H54 (cell line): ENCODE measurements at regions not wholly inside any gene's neighbourhood (a gene's known extent, or its start where the extent isn't known, plus 50 kb on each side); places are given as distances from the start of the nearest gene placed in this dataset.

ENCODE experiments used
- DNase-seq: peaks from one replicate; pipeline ENCODE4 v3.0.0; 2011; ENCODE audit warnings: low spot score, mixed read lengths; ENCODE audit not compliant: insufficient read length
- FAIRE-seq: peaks from 3 replicates; lab custom pipeline; 2011; peaks lifted over from hg19 to GRCh38; lab: Jason Lieb, UNC
- POLR2A ChIP-seq: IDR thresholded peaks from 2 replicates; pipeline ENCODE4 v1.6.1; 2011; ENCODE audit warnings: low read depth, mild to moderate bottlenecking, low read length

- DNase-seq (no peak), FAIRE-seq (no peak)
- TF ChIP-seq POLR2A, result no peak
Observed at GRCh38 chr4:188536826-188537225, 397.6 kb downstream of the TRIML1 start.

- no peak for FAIRE-seq
- no peak for TF ChIP-seq POLR2A
- DNase-seq, result no peak
Observed at GRCh38 chr4:188550296-188550695, 411.1 kb downstream of the TRIML1 start.

GRCh38 chr4:188551156-188551555 lies 411.9 kb downstream of the TRIML1 start:
- no peak for FAIRE-seq
- no peak for TF ChIP-seq POLR2A

GRCh38 chr4:188552741-188553275 lies 413.6 kb downstream of the TRIML1 start:
- no peak for FAIRE-seq

More at GRCh38 chr4:188551156-188551555, 411.9 kb downstream of the TRIML1 start:
- DNase-seq, result no peak

GRCh38 chr4:188554413-188554812 lies 415.2 kb downstream of the TRIML1 start:
- DNase-seq, result no peak
- FAIRE-seq, result no peak

More at GRCh38 chr4:188552741-188553275, 413.6 kb downstream of the TRIML1 start:
- TF ChIP-seq POLR2A, result no peak
- no peak for DNase-seq

GRCh38 chr4:188573104-188573503 lies 433.9 kb downstream of the TRIML1 start:
- FAIRE-seq (no peak), DNase-seq (no peak)
- TF ChIP-seq POLR2A, result no peak

More at GRCh38 chr4:188554413-188554812, 415.2 kb downstream of the TRIML1 start:
- TF ChIP-seq POLR2A, result no peak

- FAIRE-seq, result no peak
- TF ChIP-seq POLR2A, result no peak
- no peak for DNase-seq
Observed at GRCh38 chr4:188578657-188579056, 439.4 kb downstream of the TRIML1 start.

GRCh38 chr4:188596021-188596420 lies 456.8 kb downstream of the TRIML1 start:
- no peak for TF ChIP-seq POLR2A
- FAIRE-seq (no peak), DNase-seq (no peak)

- no peak for FAIRE-seq
- no peak for TF ChIP-seq POLR2A
- no peak for DNase-seq
Observed at GRCh38 chr4:188603646-188604045, 464.4 kb downstream of the TRIML1 start.

GRCh38 chr4:188606635-188607034 lies 467.4 kb downstream of the TRIML1 start:
- no peak for FAIRE-seq
- no peak for TF ChIP-seq POLR2A
- DNase-seq, result no peak

GRCh38 chr4:188611143-188611542 lies 471.9 kb downstream of the TRIML1 start:
- DNase-seq (no peak), FAIRE-seq (no peak)
- no peak for TF ChIP-seq POLR2A

GRCh38 chr4:188612659-188613058 lies 473.4 kb downstream of the TRIML1 start:
- DNase-seq (no peak), FAIRE-seq (no peak)
- no peak for TF ChIP-seq POLR2A

GRCh38 chr4:188613976-188614375 lies 474.7 kb downstream of the TRIML1 start:
- FAIRE-seq (no peak), DNase-seq (no peak)
- no peak for TF ChIP-seq POLR2A

- no peak for TF ChIP-seq POLR2A
- FAIRE-seq, result no peak
- DNase-seq, result no peak
Observed at GRCh38 chr4:188619456-188620149, 480.4 kb downstream of the TRIML1 start.

GRCh38 chr4:188620608-188621007 lies 481.4 kb downstream of the TRIML1 start:
- DNase-seq, result no peak
- no peak for TF ChIP-seq POLR2A
- FAIRE-seq, result no peak

- FAIRE-seq (no peak), DNase-seq (no peak)
- TF ChIP-seq POLR2A, result no peak
Observed at GRCh38 chr4:188623314-188623854, 484.1 kb downstream of the TRIML1 start.
